HL-60 (cell line): ENCODE measurements at regions not wholly inside any gene's neighbourhood (a gene's known extent, or its start where the extent isn't known, plus 50 kb on each side); places are given as distances from the start of the nearest gene placed in this dataset.

Source experiments
- DNase-seq, 2 experiments: peaks; one replicate each; pipeline ENCODE4 v3.0.0-alpha.2; 2010 to 2020; ENCODE audit warnings: low read depth in 1 of 2, low spot score in 1 of 2
- H3K27ac ChIP-seq: fragments of 250-450 bp; sonication (Bioruptor Pico); replicated peaks from 2 replicates; pipeline ENCODE4 v1.5.1; 2020; ENCODE audit warnings: mild to moderate bottlenecking, moderate library complexity
- H3K27me3 ChIP-seq: fragments of 250-450 bp; sonication (Bioruptor Pico); 2 replicates; pipeline ENCODE4 v1.5.1; 2021; ENCODE audit warnings: mild to moderate bottlenecking, moderate library complexity; ENCODE audit not compliant: insufficient read depth, poor library complexity, severe bottlenecking
- H3K4me3 ChIP-seq: replicated peaks from 2 replicates; pipeline ENCODE4 v1.5.1; 2011; ENCODE audit warnings: mild to moderate bottlenecking, control low read depth, low read length; ENCODE audit not compliant: insufficient read depth
- GABPA ChIP-seq: IDR thresholded peaks from 2 replicates; pipeline ENCODE4 v1.6.1; 2012; ENCODE audit warnings: low read depth
- POLR2AphosphoS5 ChIP-seq: IDR thresholded peaks from 2 replicates; pipeline ENCODE4 v1.6.1; 2012; ENCODE audit warnings: low read depth
- SPI1 ChIP-seq: IDR thresholded peaks from 2 replicates; pipeline ENCODE4 v1.6.1; 2012; ENCODE audit warnings: low read depth, mild to moderate bottlenecking, borderline replicate concordance
- TF ChIP-seq, protein P1 (sequence below): IDR thresholded peaks from one replicate; pipeline ENCODE4 v1.5.1; 2011; ENCODE audit warnings: low read length, control low read depth, inconsistent platforms; ENCODE audit not compliant: insufficient read depth
- TF ChIP-seq, protein P2 (sequence below): IDR thresholded peaks from 2 replicates; pipeline ENCODE4 v1.6.1; 2012; ENCODE audit warnings: low read depth; ENCODE audit not compliant: insufficient replicate concordance

GRCh38 chr3:30124435-30125370, 481.7 kb upstream of the TGFBR2 start:
- no peak overlapping the region for H3K4me3 ChIP-seq
- H3K27ac ChIP-seq, result no peak overlapping the region
- no peak for DNase-seq
- H3K27me3 ChIP-seq, result no peaks in the 10 kb centered on the region
- TF ChIP-seq GABPA (no peak), POLR2AphosphoS5 (no peak), SPI1 (no peak)

DNA sequence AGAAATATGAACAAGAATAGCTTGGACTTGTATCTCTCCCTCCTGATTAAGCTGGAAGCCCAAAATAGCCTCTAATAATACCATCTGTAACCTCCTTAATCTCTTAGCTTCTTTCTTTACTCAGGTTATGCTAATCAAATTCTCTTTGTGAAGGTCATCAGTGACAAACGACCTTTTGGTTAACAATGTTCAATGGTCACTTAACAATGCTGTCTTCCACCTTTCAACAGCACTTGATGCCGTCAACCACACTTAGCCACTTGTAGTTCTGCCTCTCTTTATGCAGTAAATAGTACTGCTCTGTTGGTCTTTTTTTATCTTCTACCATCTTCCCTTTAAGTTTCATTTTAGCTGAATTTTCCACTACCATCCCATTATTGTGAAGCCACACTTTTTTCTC, 476.6 kb upstream of the TGFBR2 start:
- TF ChIP-seq GABPA (no peak), POLR2AphosphoS5 (no peak), SPI1 (no peak)
- TF ChIP-seq, protein P1, sequence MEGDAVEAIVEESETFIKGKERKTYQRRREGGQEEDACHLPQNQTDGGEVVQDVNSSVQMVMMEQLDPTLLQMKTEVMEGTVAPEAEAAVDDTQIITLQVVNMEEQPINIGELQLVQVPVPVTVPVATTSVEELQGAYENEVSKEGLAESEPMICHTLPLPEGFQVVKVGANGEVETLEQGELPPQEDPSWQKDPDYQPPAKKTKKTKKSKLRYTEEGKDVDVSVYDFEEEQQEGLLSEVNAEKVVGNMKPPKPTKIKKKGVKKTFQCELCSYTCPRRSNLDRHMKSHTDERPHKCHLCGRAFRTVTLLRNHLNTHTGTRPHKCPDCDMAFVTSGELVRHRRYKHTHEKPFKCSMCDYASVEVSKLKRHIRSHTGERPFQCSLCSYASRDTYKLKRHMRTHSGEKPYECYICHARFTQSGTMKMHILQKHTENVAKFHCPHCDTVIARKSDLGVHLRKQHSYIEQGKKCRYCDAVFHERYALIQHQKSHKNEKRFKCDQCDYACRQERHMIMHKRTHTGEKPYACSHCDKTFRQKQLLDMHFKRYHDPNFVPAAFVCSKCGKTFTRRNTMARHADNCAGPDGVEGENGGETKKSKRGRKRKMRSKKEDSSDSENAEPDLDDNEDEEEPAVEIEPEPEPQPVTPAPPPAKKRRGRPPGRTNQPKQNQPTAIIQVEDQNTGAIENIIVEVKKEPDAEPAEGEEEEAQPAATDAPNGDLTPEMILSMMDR, result no peak
- TF ChIP-seq, protein P2, sequence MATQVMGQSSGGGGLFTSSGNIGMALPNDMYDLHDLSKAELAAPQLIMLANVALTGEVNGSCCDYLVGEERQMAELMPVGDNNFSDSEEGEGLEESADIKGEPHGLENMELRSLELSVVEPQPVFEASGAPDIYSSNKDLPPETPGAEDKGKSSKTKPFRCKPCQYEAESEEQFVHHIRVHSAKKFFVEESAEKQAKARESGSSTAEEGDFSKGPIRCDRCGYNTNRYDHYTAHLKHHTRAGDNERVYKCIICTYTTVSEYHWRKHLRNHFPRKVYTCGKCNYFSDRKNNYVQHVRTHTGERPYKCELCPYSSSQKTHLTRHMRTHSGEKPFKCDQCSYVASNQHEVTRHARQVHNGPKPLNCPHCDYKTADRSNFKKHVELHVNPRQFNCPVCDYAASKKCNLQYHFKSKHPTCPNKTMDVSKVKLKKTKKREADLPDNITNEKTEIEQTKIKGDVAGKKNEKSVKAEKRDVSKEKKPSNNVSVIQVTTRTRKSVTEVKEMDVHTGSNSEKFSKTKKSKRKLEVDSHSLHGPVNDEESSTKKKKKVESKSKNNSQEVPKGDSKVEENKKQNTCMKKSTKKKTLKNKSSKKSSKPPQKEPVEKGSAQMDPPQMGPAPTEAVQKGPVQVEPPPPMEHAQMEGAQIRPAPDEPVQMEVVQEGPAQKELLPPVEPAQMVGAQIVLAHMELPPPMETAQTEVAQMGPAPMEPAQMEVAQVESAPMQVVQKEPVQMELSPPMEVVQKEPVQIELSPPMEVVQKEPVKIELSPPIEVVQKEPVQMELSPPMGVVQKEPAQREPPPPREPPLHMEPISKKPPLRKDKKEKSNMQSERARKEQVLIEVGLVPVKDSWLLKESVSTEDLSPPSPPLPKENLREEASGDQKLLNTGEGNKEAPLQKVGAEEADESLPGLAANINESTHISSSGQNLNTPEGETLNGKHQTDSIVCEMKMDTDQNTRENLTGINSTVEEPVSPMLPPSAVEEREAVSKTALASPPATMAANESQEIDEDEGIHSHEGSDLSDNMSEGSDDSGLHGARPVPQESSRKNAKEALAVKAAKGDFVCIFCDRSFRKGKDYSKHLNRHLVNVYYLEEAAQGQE, result no peak
- no peaks in the 10 kb centered on the region for H3K27me3 ChIP-seq
- DNase-seq, result no peak

GRCh38 chr3:30130391-30130790, 476.0 kb upstream of the TGFBR2 start:
- TF ChIP-seq, protein P2, result no peak
- TF ChIP-seq GABPA, result no peak
- TF ChIP-seq, protein P1, result no peak
- TF ChIP-seq POLR2AphosphoS5, result no peak
- TF ChIP-seq SPI1, result no peak
- no peak for DNase-seq
- H3K27ac ChIP-seq, result no peak overlapping the region
- no peak overlapping the region for H3K4me3 ChIP-seq
- H3K27me3 ChIP-seq, result no peaks in the 10 kb centered on the region

More for the DNA sequence above, 476.6 kb upstream of the TGFBR2 start:
- H3K27ac ChIP-seq, result no peak overlapping the region
- no peak overlapping the region for H3K4me3 ChIP-seq

- no peak for DNase-seq
- TF ChIP-seq, protein P1, result no peak
- TF ChIP-seq GABPA (no peak), POLR2AphosphoS5 (no peak), SPI1 (no peak)
- TF ChIP-seq, protein P2, result no peak
- H3K27me3 ChIP-seq, result no peaks in the 10 kb centered on the region
- no peak overlapping the region for H3K27ac ChIP-seq
- no peak overlapping the region for H3K4me3 ChIP-seq
Measured at GRCh38 chr3:30131191-30131590, 475.2 kb upstream of the TGFBR2 start.
